HT1080 (cell line): ENCODE measurements at regions not wholly inside any gene's neighbourhood (a gene's known extent, or its start where the extent isn't known, plus 50 kb on each side); places are given as distances from the start of the nearest gene placed in this dataset.
"Not testable (repeated sequence)": the region's sequence is repeated elsewhere in the genome, so short reads cannot be mapped to it uniquely, and the experiment has no call there.

ENCODE experiments used
- DNase-seq: peaks from one replicate; pipeline ENCODE4 v3.0.0-alpha.2; 2015; ENCODE audit warnings: low read depth

- DNase-seq, result no peak
Measured at GRCh38 chr12:93079271-93079670, 150.2 kb upstream of the EEA1 start.

GRCh38 chr12:93079976-93080375, 150.9 kb upstream of the EEA1 start:
- DNase-seq, result no peak

- DNase-seq, result no peak
Measured at GRCh38 chr12:93080452-93080851, 151.4 kb upstream of the EEA1 start.

GRCh38 chr12:93080994-93081809, 152.1 kb upstream of the EEA1 start:
- peak; percentile 81 for DNase-seq

GRCh38 chr12:93081810-93082165, 152.7 kb upstream of the EEA1 start:
- no peak for DNase-seq

GRCh38 chr12:93085383-93086287, 156.5 kb upstream of the EEA1 start:
- DNase-seq, result no peak

- no peak for DNase-seq
Measured at GRCh38 chr12:93086288-93086727, 157.2 kb upstream of the EEA1 start.

GRCh38 chr12:93087840-93088610, 158.9 kb upstream of the EEA1 start:
- no peak for DNase-seq

- DNase-seq, result peak; percentile 94
Measured at GRCh38 chr12:93089805-93090569, 160.9 kb upstream of the EEA1 start.

GRCh38 chr12:93090731-93091172, 161.7 kb upstream of the EEA1 start:
- peak; percentile 79 for DNase-seq

GRCh38 chr12:93091886-93092648, 163.0 kb upstream of the EEA1 start:
- DNase-seq, result no peak

GRCh38 chr12:93092649-93092945, 163.5 kb upstream of the EEA1 start:
- no peak for DNase-seq

- no peak for DNase-seq
Measured at GRCh38 chr12:93093243-93093642, 164.1 kb upstream of the EEA1 start.

GRCh38 chr12:93094222-93094621, 165.1 kb upstream of the EEA1 start:
- not testable (repeated sequence) for DNase-seq

GRCh38 chr12:93094988-93095737, 166.1 kb upstream of the EEA1 start:
- DNase-seq, result peak; percentile 24

- DNase-seq, result no peak
Measured at GRCh38 chr12:93097417-93097816, 168.3 kb upstream of the EEA1 start.

GRCh38 chr12:93098077-93098476, 169.0 kb upstream of the EEA1 start:
- DNase-seq, result peak; percentile 25

- no peak for DNase-seq
Measured at GRCh38 chr12:93099792-93100191, 170.7 kb upstream of the EEA1 start.

- DNase-seq, result no peak
Measured at GRCh38 chr12:93100610-93101009, 171.5 kb upstream of the EEA1 start.
